Body of pancreas (tissue), 4 donors: ENCODE measurements at regions not wholly inside any gene's neighbourhood (a gene's known extent, or its start where the extent isn't known, plus 50 kb on each side); places are given as distances from the start of the nearest gene placed in this dataset.
"Not testable (repeated sequence)": the region's sequence is repeated elsewhere in the genome, so short reads cannot be mapped to it uniquely, and the experiment has no call there.

ENCODE experiments used
- ATAC-seq: fragments of 150-250 bp; one replicate; pipeline ENCODE4 v1.9.1; 2016
- DNase-seq, 4 donors: peaks; one replicate each; pipeline ENCODE4 v3.0.0-alpha.2; 2019
- H3K27ac ChIP-seq, 4 donors: fragments of 200-600 bp; sonication (generic); 1 replicate in 3 of 4; 2 replicates in 1 of 4; pipeline versions ENCODE4 v1.5.1 to v1.6.1; 2016 to 2019; ENCODE audit warnings: mild to moderate bottlenecking in 1 of 4, mixed read lengths in 1 of 4, moderate library complexity in 1 of 4
- H3K27me3 ChIP-seq, 2 donors: fragments of 200-600 bp; sonication (generic); one replicate each; pipeline ENCODE4 v1.6.0; 2016; ENCODE audit warnings: mild to moderate bottlenecking in 1 of 2
- H3K36me3 ChIP-seq, 2 donors: fragments of 200-600 bp; sonication (generic); replicated peaks in 1 of 2; 2 replicates each; pipeline ENCODE4 v1.5.1; 2016; ENCODE audit warnings: low read depth in 2 of 2; ENCODE audit not compliant: insufficient read depth in 1 of 2
- H3K4me1 ChIP-seq: fragments of 200-600 bp; sonication (generic); one replicate; pipeline ENCODE4 v1.6.0; 2016
- H3K4me3 ChIP-seq, 2 donors: fragments of 200-600 bp; sonication (generic); 1 replicate in 1 of 2; 2 replicates in 1 of 2; pipeline ENCODE4 v1.5.1; 2016 to 2019
- H3K9me3 ChIP-seq, 3 donors: fragments of 200-600 bp; sonication (generic); 1 replicate in 2 of 3; 2 replicates in 1 of 3; pipeline ENCODE4 v1.5.1; 2016
- POLR2A ChIP-seq, 3 donors: fragments of 450-650 bp; IDR thresholded peaks; one replicate each; pipeline ENCODE4 v1.6.1; 2016; ENCODE audit warnings: antibody characterized with exemption in 3 of 3, mild to moderate bottlenecking in 2 of 3
- WGBS, 2 donors: methylation state at CpG; one replicate each; pipeline ENCODE4 v1.1.5; 2017; 5-methylcytosine and 5-hydroxymethylcytosine counted together
- intact Hi-C: fragments of 100-400 bp; cut with DNase I; formaldehyde crosslinking; loops from one replicate; pipeline ENCODE4 v1.15.1; 2023
- TF ChIP-seq, protein P1 (sequence below), 7 experiments: fragments of 450-650 bp in 4 of 7; fragments of 200-600 bp in 3 of 7; sonication (generic) in 3 of 7; IDR thresholded peaks; one replicate each; pipeline ENCODE4 v1.5.1; 2016 to 2019; ENCODE audit warnings: antibody characterized with exemption in 7 of 7

DNA sequence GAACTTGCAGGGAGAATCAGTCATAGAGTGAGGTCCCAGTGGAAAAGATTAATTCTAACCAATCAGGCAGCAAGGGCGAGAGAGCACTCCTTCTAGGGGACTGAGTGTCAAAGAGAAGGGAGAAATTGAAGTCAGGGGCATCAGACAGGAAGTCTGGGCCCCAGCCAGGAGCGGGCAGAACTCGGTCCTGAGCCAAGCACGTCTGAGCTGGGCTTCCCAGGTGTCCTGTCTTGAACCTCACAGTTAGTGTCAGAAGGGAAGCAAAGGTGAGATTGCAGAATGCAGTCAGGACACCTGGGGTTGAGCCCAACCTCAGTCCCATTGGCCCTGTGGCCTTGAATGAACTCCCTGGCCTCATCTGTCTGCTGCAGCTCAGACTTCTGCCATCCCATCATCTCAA, 220.9 kb downstream of the SMAD2 start:
- ATAC-seq = no peak
- no peak for TF ChIP-seq POLR2A (IDR thresholded peaks at IDR 0.05)
- TF ChIP-seq, protein P1, sequence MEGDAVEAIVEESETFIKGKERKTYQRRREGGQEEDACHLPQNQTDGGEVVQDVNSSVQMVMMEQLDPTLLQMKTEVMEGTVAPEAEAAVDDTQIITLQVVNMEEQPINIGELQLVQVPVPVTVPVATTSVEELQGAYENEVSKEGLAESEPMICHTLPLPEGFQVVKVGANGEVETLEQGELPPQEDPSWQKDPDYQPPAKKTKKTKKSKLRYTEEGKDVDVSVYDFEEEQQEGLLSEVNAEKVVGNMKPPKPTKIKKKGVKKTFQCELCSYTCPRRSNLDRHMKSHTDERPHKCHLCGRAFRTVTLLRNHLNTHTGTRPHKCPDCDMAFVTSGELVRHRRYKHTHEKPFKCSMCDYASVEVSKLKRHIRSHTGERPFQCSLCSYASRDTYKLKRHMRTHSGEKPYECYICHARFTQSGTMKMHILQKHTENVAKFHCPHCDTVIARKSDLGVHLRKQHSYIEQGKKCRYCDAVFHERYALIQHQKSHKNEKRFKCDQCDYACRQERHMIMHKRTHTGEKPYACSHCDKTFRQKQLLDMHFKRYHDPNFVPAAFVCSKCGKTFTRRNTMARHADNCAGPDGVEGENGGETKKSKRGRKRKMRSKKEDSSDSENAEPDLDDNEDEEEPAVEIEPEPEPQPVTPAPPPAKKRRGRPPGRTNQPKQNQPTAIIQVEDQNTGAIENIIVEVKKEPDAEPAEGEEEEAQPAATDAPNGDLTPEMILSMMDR (IDR thresholded peaks at IDR 0.05) = no peak
- intact Hi-C loops = no loop called here

DNA sequence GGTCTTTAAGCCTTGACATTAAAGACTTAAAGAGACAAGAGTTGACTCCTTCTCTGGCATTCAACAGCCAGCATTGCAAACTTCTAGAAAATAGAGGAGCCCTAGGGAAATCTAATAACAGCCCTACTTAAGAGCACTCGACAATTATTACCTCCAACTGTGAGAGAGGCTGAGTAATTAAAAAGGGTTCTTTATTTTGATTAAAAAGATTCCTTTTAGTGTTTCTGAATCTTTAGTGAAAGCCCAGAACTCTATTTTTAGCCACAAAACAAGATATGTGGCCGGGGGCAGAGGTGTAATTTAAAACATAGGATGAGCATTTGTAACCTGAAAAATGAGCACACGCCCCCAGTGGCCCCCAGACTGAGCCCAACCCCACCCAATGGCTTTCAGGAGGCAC, 222.3 kb downstream of the SMAD2 start:
- no peak for TF ChIP-seq POLR2A (IDR thresholded peaks at IDR 0.05)
- TF ChIP-seq, protein P1 (IDR thresholded peaks at IDR 0.05) = no peak
- DNase-seq (no peak), ATAC-seq (no peak)
- no peaks in the 10 kb centered on the region for H3K27me3 ChIP-seq
- H3K4me3 ChIP-seq = no peak overlapping the region
- H3K4me1 ChIP-seq = no peaks in the 10 kb centered on the region
- H3K9me3 ChIP-seq = no peaks in the 10 kb centered on the region
- 61 to 76% methylated on average over 3 of the region's 3 CpGs for WGBS, 2 donors
- intact Hi-C loops = no loop called here
- no peaks in the 10 kb centered on the region for H3K36me3 ChIP-seq
- no peak overlapping the region for H3K27ac ChIP-seq

More for the DNA sequence above, 220.9 kb downstream of the SMAD2 start:
- WGBS, 2 donors = 33 to 48% methylated on average over 4 of the region's 4 CpGs
- Histone ChIP-seq H3K27ac (no peak overlapping the region), H3K27me3 (no peaks in the 10 kb centered on the region), H3K9me3 (no peaks in the 10 kb centered on the region), H3K4me1 (no peaks in the 10 kb centered on the region), H3K4me3 (no peak overlapping the region), H3K36me3 (no peaks in the 10 kb centered on the region)
- no peak for DNase-seq

DNA sequence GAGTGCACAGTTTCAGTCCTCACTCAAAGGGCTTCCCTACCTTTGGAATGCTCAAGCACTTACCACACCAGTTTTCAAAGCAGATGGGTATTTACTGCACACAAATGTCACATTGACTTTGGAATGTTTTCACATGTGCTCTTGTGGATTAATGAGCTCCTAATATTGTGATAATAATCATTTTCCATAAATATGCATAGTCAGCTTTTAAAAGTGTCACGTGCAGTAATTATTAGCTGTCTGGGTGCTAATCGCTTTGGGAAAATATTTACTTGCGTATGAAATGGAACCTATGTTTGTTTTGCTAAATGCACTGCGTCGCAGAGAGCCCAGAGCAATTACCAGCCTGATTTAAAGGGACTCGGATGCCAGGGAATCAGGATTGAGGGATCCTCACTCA, 229.3 kb downstream of the SMAD2 start:
- Histone ChIP-seq H3K4me1 (no peaks in the 10 kb centered on the region), H3K27me3 (no peaks in the 10 kb centered on the region), H3K9me3 (no peaks in the 10 kb centered on the region), H3K4me3 (no peak overlapping the region), H3K27ac (no peak overlapping the region), H3K36me3 (no peaks in the 10 kb centered on the region)
- ATAC-seq (no peak), DNase-seq (no peak)
- WGBS, 2 donors = 27 to 29% methylated on average over 6 of the region's 6 CpGs
- TF ChIP-seq POLR2A (IDR thresholded peaks at IDR 0.05) = no peak
- TF ChIP-seq, protein P1 (IDR thresholded peaks at IDR 0.05) = no peak
- intact Hi-C loops = no loop called here

DNA sequence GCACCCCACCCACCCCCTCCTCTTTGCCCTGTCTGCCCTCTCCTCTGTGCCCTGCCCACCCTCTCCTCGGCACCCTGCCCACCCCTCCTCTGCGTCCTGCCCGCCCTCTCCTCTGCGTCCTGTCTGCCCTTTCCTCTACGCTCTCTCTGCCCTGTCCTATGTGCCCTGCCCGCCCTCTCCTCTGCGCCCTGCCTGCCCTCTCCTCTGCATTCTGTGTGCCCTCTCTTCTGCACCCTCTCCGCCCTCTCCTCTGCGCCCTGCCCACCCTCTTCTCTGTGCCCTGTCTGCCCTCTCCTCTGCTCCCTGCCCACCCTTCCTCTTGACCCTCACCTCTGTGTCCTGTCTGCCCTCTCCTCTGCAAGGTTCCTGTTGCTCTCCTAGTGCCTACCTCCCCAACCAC, 233.6 kb downstream of the SMAD2 start:
- H3K27ac ChIP-seq = no peak overlapping the region
- no peak overlapping the region for H3K4me3 ChIP-seq
- TF ChIP-seq POLR2A (IDR thresholded peaks at IDR 0.05) = no peak
- TF ChIP-seq, protein P1 (IDR thresholded peaks at IDR 0.05) = no peak
- WGBS, 2 donors = 67 to 76% methylated on average over 8 to 9 of the region's 9 CpGs
- no peaks in the 10 kb centered on the region for H3K27me3 ChIP-seq
- H3K36me3 ChIP-seq = no peaks in the 10 kb centered on the region
- ATAC-seq (no peak), DNase-seq (no peak)
- H3K9me3 ChIP-seq = no peaks in the 10 kb centered on the region
- no peaks in the 10 kb centered on the region for H3K4me1 ChIP-seq
- intact Hi-C loops = no loop called here

DNA sequence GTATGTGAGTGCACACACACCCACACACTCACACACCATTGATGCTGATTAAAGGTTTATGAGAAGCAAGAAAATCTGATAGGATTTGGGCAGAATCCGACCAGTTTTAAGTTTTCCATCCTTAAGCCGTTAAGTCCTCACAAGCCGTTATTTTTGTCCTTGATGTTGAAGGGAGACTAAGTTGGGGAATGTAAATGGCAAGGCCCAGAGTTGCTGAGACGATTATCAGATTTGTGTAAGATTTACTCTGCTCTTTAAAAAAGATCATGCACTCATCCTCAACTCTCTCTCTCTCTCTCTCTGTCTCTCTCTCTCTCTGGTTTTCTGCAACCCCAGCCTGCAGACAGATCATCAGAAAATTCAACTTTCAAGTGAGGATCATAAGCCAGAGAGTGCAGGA, 238.8 kb downstream of the SMAD2 start:
- no peak overlapping the region for H3K4me3 ChIP-seq
- 51 to 56% methylated on average over 4 of the region's 4 CpGs for WGBS, 2 donors
- H3K27ac ChIP-seq = no peak overlapping the region
- TF ChIP-seq POLR2A (IDR thresholded peaks at IDR 0.05) = no peak
- TF ChIP-seq, protein P1 (IDR thresholded peaks at IDR 0.05) = no peak
- no peaks in the 10 kb centered on the region for H3K27me3 ChIP-seq
- no peaks in the 10 kb centered on the region for H3K4me1 ChIP-seq
- DNase-seq (no peak), ATAC-seq (no peak)
- no peaks in the 10 kb centered on the region for H3K36me3 ChIP-seq
- intact Hi-C loops = no loop called here
- no peaks in the 10 kb centered on the region for H3K9me3 ChIP-seq

DNA sequence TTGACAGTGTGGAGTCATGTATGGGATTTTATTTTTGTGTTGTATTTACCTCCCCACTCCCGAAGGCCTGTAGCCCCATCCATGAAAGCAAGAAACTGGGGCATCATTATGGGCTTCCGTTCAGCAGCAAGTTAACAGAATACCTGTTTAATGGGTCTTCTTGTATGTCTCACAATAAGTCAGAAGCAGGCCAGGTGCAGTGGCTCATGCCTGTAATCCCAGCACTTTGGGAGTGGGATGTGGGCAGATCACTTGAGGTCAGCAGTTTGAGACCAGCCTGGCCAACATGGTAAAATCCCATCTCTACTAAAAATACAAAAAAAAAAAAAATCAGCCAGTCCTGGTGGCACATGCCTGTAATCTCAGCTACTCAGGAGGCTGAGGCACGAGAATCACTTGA, 239.7 kb downstream of the SMAD2 start:
- ATAC-seq, H3K27me3 ChIP-seq, H3K27ac ChIP-seq, intact Hi-C loops, H3K4me1 ChIP-seq, H3K9me3 ChIP-seq, H3K4me3 ChIP-seq, H3K36me3 ChIP-seq, DNase-seq: not testable (repeated sequence)
- 65 to 70% methylated on average over 3 of the region's 3 CpGs for WGBS, 2 donors
